WTC11 (cell line): ENCODE measurements at regions not wholly inside any gene's neighbourhood (a gene's known extent, or its start where the extent isn't known, plus 50 kb on each side); places are given as distances from the start of the nearest gene placed in this dataset.
"Not testable (repeated sequence)": the region's sequence is repeated elsewhere in the genome, so short reads cannot be mapped to it uniquely, and the experiment has no call there.

Source experiments
- CTCF ChIP-seq: fragments of 200-600 bp; IDR thresholded peaks from 2 replicates; pipeline ENCODE4 v1.8.0; 2022; ENCODE audit warnings: antibody characterized with exemption
- ELF4 ChIP-seq: sonication (generic); formaldehyde crosslinking; IDR thresholded peaks from 2 replicates; pipeline ENCODE4 v1.8.1; 2022; ENCODE audit warnings: low read depth, mild to moderate bottlenecking, moderate library complexity, missing genetic modification reagents
- ZNF138 ChIP-seq: sonication (generic); formaldehyde crosslinking; conservative IDR thresholded peaks from 2 replicates; pipeline ENCODE4 v1.8.1; 2022; ENCODE audit warnings: mild to moderate bottlenecking, moderate library complexity, missing genetic modification reagents

DNA sequence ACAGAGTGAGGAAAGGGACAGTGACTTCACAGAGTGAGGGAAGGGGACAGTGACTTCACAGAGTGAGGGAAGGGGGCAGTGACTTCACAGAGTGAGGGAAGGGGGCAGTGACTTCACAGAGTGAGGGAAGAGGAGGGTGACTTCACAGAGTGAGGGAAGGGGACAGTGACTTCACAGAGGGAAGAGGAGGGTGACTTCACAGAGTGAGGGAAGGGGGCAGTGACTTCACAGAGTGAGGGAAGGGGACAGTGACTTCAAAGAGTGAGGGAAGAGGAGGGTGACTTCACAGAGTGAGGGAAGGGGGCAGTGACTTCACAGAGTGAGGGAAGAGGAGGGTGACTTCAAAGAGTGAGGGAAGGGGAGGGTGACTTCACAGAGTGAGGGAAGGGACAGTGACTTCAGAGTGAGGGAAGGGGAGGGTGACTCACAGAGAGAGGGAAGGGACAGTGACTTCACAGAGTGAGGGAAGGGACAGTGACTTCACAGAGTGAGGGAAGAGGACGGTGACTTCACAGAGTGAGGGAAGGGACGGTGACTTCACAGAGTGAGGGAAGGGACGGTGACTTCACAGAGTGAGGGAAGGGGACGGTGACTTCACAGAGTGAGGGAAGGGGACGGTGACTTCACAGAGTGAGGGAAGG is 142.0 kb upstream of the PITRM1 start:
- TF ChIP-seq ZNF138 (CRISPR knock-in tag); ELF4 (CRISPR knock-in tag); CTCF: not testable (repeated sequence)
